K562 (cell line): ENCODE measurements at regions not wholly inside any gene's neighbourhood (a gene's known extent, or its start where the extent isn't known, plus 50 kb on each side); places are given as distances from the start of the nearest gene placed in this dataset.

Experiments used
- C11orf30 ChIP-seq: fragments of 450-650 bp; IDR thresholded peaks from 2 replicates; pipeline ENCODE4 v1.6.1; 2016; ENCODE audit warnings: low read depth, mild to moderate bottlenecking
- CTBP1 ChIP-seq: fragments of 450-650 bp; IDR thresholded peaks from 2 replicates; pipeline ENCODE4 v1.6.1; 2016; ENCODE audit warnings: borderline replicate concordance
- ESRRA ChIP-seq: fragments of 450-650 bp; IDR thresholded peaks from 2 replicates; pipeline ENCODE4 v1.6.1; 2014; ENCODE audit warnings: low read depth, mild to moderate bottlenecking, moderate library complexity, borderline replicate concordance
- JUND ChIP-seq, 2 experiments: IDR thresholded peaks; 2 replicates in 1 of 2; 3 replicates in 1 of 2; pipeline ENCODE4 v1.6.1; 2011; ENCODE audit warnings: borderline replicate concordance in 2 of 2, low read depth in 2 of 2, low read length in 2 of 2, improper control_type of control experiment in 1 of 2, missing biosample characterization in 1 of 2, missing genetic modification characterization in 1 of 2, missing genetic modification reagents in 1 of 2
- L3MBTL2 ChIP-seq: fragments of 450-650 bp; IDR thresholded peaks from 2 replicates; pipeline ENCODE4 v1.6.1; 2016; ENCODE audit warnings: mild to moderate bottlenecking, moderate library complexity
- MGA ChIP-seq: fragments of 450-650 bp; IDR thresholded peaks from 2 replicates; pipeline ENCODE4 v1.6.1; 2016; ENCODE audit warnings: mild to moderate bottlenecking, moderate library complexity
- MITF ChIP-seq: IDR thresholded peaks from 2 replicates; pipeline ENCODE4 v1.6.1; 2014; ENCODE audit warnings: antibody characterized with exemption
- MNT ChIP-seq, 2 experiments: fragments of 450-650 bp; conservative IDR thresholded peaks; 2 replicates each; pipeline ENCODE4 v1.6.1; 2017; ENCODE audit warnings: mild to moderate bottlenecking in 2 of 2, moderate library complexity in 2 of 2
- NFE2 ChIP-seq: IDR thresholded peaks from 2 replicates; pipeline ENCODE4 v1.6.1; 2014; ENCODE audit warnings: antibody characterized with exemption, low read depth
- POLR3A ChIP-seq: IDR thresholded peaks from 2 replicates; pipeline ENCODE4 v1.6.1; 2011; ENCODE audit warnings: borderline replicate concordance, mild to moderate bottlenecking, moderate library complexity; ENCODE audit not compliant: insufficient read length, insufficient read depth; ENCODE audit errors: extremely low read depth
- RCOR1 ChIP-seq, 2 experiments: IDR thresholded peaks; 2 replicates each; pipeline ENCODE4 v1.6.1; 2012; ENCODE audit warnings: low read depth in 2 of 2, low read length in 2 of 2, borderline replicate concordance in 1 of 2, improper control_type of control experiment in 1 of 2
- ZFX ChIP-seq: sonication (generic); formaldehyde crosslinking; IDR thresholded peaks from 2 replicates; pipeline ENCODE4 v1.8.0; 2022; ENCODE audit warnings: mild to moderate bottlenecking, missing genetic modification reagents, moderate library complexity
- ZNF766 ChIP-seq: fragments of 200-800 bp; sonication (Bioruptor generic); conservative IDR thresholded peaks from 2 replicates; pipeline ENCODE4 v1.6.1; 2016; ENCODE audit warnings: missing genetic modification characterization, missing compliant biosample characterization

GRCh38 chr17:37828651-37829124 lies 83.8 kb upstream of the HNF1B start (continued):
- TF ChIP-seq MGA (peak; percentile 71), CTBP1 (peak; percentile 63; the same call in 1 of the 2 replicates), RCOR1 (IDR thresholded peaks at IDR 0.05; ENCODE audit: borderline replicate concordance in 1 of 2, low read depth in 2 of 2, low read length in 2 of 2) (0 out of 4 replicates have a peak, but pooled peaks of 1 of the 2 experiments have one; percentile 6), NFE2 (peak; percentile 90), POLR3A (no peak), JUND (IDR thresholded peaks at IDR 0.05; ENCODE audit: borderline replicate concordance, low read depth, low read length) (peak; percentile 85), JUND (tag; IDR thresholded peaks at IDR 0.05; ENCODE audit: borderline replicate concordance, low read depth, low read length) (peak; percentile 86; the same call in 2 of the 3 replicates), ZNF766 (CRISPR knock-in tag) (0 out of 2 replicates have a peak, but pooled peaks have one; percentile 39), ESRRA (peak; percentile 50; the same call in 1 of the 2 replicates), MITF (no peak), ZFX (0 out of 2 replicates have a peak, but pooled peaks have one; percentile 19), L3MBTL2 (peak; percentile 85), C11orf30 (peak; percentile 99), MNT (conservative IDR thresholded peaks at IDR 0.05) (0 out of 4 replicates have a peak, but pooled peaks of 1 of the 2 experiments have one; percentile 25)
